Vagina (tissue), 2 donors: ENCODE measurements at regions not wholly inside any gene's neighbourhood (a gene's known extent, or its start where the extent isn't known, plus 50 kb on each side); places are given as distances from the start of the nearest gene placed in this dataset.

Experiments
- CTCF ChIP-seq, 3 experiments: fragments of 450-650 bp in 2 of 3; fragments of 200-600 bp in 1 of 3; sonication (generic) in 1 of 3; IDR thresholded peaks; one replicate each; pipeline ENCODE4 v1.5.1; 2017 to 2019; ENCODE audit warnings: antibody characterized with exemption in 3 of 3, mild to moderate bottlenecking in 2 of 3, moderate library complexity in 2 of 3
- POLR2A ChIP-seq, 2 donors: fragments of 450-650 bp; IDR thresholded peaks; one replicate each; pipeline ENCODE4 v1.6.1; 2017; ENCODE audit warnings: antibody characterized with exemption in 2 of 2, mild to moderate bottlenecking in 2 of 2, moderate library complexity in 2 of 2

DNA sequence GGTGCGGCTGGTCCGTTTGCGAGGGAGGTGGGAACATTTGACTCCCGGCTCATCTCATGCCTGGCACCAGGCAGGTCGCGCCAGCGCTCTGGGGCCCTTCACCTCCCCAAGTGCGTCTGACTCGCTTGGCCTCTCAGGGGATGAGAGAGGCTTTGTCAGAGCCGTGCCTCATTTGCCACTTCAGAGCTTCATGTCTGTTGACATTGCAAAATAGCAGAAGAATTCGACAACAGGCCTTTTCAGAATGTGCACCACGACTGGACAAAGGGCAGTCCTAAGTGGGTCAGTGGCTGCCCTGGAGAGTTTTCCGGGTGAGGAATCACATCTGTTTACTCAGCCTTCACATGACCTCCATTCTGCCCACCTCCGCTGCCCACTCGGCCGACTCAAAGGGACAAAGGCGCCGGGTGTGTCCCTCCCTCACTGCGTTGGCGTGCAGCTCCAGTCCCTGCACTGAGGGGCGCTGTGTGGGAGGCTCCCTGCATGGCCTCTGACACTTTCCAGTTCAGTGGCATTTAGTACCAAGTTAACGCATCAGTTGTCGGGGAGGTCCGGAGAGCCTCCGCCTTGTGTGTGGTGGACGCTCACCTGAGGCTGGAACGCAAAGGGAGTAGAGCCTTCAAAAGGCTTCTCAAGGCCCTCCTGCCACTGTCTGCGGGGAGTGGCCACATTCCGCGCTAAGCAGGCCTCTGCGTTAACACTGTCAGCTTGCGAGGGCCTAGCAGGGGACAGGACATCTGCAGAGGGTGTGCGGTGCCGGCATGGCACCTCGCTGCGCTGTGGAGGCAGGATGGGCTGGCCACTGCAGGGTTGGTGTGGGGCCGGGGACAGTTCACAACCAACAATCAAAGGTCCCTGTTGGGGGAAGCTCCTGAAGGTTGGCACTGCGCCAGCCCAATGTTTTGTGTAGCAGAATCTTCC is 171.5 kb downstream of the NXNL2 start:
- TF ChIP-seq CTCF (IDR thresholded peaks at IDR 0.05) (no peak), POLR2A (IDR thresholded peaks at IDR 0.05) (no peak)
